Psoas muscle (tissue), 7 donors: ENCODE measurements at regions not wholly inside any gene's neighbourhood (a gene's known extent, or its start where the extent isn't known, plus 50 kb on each side); places are given as distances from the start of the nearest gene placed in this dataset.

Source experiments
- ATAC-seq, 4 donors: fragments of 200-7000 bp; cut with Tn5 transposase; one replicate each; pipeline ENCODE4 v1.9.1; 2020; ENCODE audit warnings: moderate library complexity in 3 of 4, mild to moderate bottlenecking in 2 of 4
- DNase-seq, 2 donors: peaks; one replicate each; pipeline ENCODE4 v3.0.0-alpha.2; 2020
- H3K27ac ChIP-seq: fragments of 200-600 bp; one replicate; pipeline ENCODE4 v1.8.0; 2022
- H3K27me3 ChIP-seq, 3 donors: fragments of 200-600 bp in 1 of 3; one replicate each; pipeline versions ENCODE4 v1.6.1 to v1.8.0; 2013 to 2022; ENCODE audit warnings: low read length in 2 of 3, mild to moderate bottlenecking in 2 of 3, moderate library complexity in 1 of 3; ENCODE audit not compliant: insufficient read depth in 3 of 3
- H3K36me3 ChIP-seq, 2 donors: fragments of 200-600 bp in 1 of 2; one replicate each; pipeline versions ENCODE4 v1.6.1 to v1.8.0; 2013 to 2022; ENCODE audit warnings: low read depth in 1 of 2, mild to moderate bottlenecking in 1 of 2, moderate library complexity in 1 of 2; ENCODE audit not compliant: insufficient read depth in 1 of 2
- H3K4me1 ChIP-seq: fragments of 200-600 bp; one replicate; pipeline ENCODE4 v1.8.0; 2022
- H3K4me3 ChIP-seq: fragments of 200-600 bp; one replicate; pipeline ENCODE4 v1.8.0; 2022; ENCODE audit warnings: mild to moderate bottlenecking
- H3K9me3 ChIP-seq: fragments of 200-600 bp; one replicate; pipeline ENCODE4 v1.8.0; 2022
- CTCF ChIP-seq: fragments of 200-600 bp; IDR thresholded peaks from one replicate; pipeline ENCODE4 v1.8.0; 2022; ENCODE audit warnings: antibody characterized with exemption
- WGBS, 3 donors: extraction: QIAGEN DNeasy Blood & Tissue Kit; methylation state at CpG; one replicate each; pipeline versions ENCODE4 v1.1.6 to v1.1.7; 2013; 5-methylcytosine and 5-hydroxymethylcytosine counted together
- intact Hi-C, 2 donors: fragments of 100-400 bp; cut with DNase I; formaldehyde crosslinking; loops; one replicate each; pipeline versions ENCODE4 v1.11.0 to v1.14.2; 2022
- donor health status: healthy with polysubstance abuse.
- donor health status: DM: no; HTN: no; CAD: no; lungs with moderate emphysema.
- donor health status: Bipolar disorder and iron deficiency.
- donor health status: healthy.
- donor health status: DM: yes; HTN: yes; CAD: no.
- donor health status: DM: no; HTN: no; CAD: no.
- donor health status: DM: yes; HTN: yes; CAD: no.

- no peaks in the 10 kb centered on the region for H3K4me1 ChIP-seq
- no peak for TF ChIP-seq CTCF
- H3K36me3 ChIP-seq: no peaks in the 10 kb centered on the region
- H3K4me3 ChIP-seq: no peak overlapping the region
- no peak overlapping the region for H3K27ac ChIP-seq
- H3K9me3 ChIP-seq: peaks cover 17% of the 10 kb centered on the region
- DNase-seq (no peak), ATAC-seq (no peak)
- H3K27me3 ChIP-seq: no peaks in the 10 kb centered on the region
- WGBS, 3 donors: 88 to 94% (median 88%) methylated on average over 2 of the region's 2 CpGs
- intact Hi-C loops: no loop called here
These were observed 332.6 kb downstream of the FGF13 start for GRCh38 chrX:138378876-138379275.

- DNase-seq: no peak
- TF ChIP-seq CTCF: no peak
- no peak overlapping the region for H3K4me3 ChIP-seq
- H3K27me3 ChIP-seq: no peaks in the 10 kb centered on the region
- H3K27ac ChIP-seq: no peak overlapping the region
- ATAC-seq: no peak
- intact Hi-C loops: no loop called here
- H3K9me3 ChIP-seq: no peaks in the 10 kb centered on the region
- WGBS, 3 donors: 40 to 57% (median 55%) methylated on average over 3 of the region's 3 CpGs
- no peaks in the 10 kb centered on the region for H3K4me1 ChIP-seq
- no peaks in the 10 kb centered on the region for H3K36me3 ChIP-seq
These were observed 303.4 kb downstream of the FGF13 start for GRCh38 chrX:138408101-138408500.

GRCh38 chrX:138411048-138411447 is 300.5 kb downstream of the FGF13 start:
- no peak overlapping the region for H3K4me3 ChIP-seq
- H3K27ac ChIP-seq: no peak overlapping the region
- 44 to 54% (median 54%) methylated on average over 2 of the region's 2 CpGs for WGBS, 3 donors
- no peak for TF ChIP-seq CTCF
- intact Hi-C loops: no loop called here
- ATAC-seq: no peak
- H3K27me3 ChIP-seq: no peaks in the 10 kb centered on the region
- H3K36me3 ChIP-seq: no peaks in the 10 kb centered on the region
- no peak for DNase-seq
- H3K4me1 ChIP-seq: no peaks in the 10 kb centered on the region
- H3K9me3 ChIP-seq: no peaks in the 10 kb centered on the region
